Fibroblast of pulmonary artery (primary cell): ENCODE measurements at regions not wholly inside any gene's neighbourhood (a gene's known extent, or its start where the extent isn't known, plus 50 kb on each side); places are given as distances from the start of the nearest gene placed in this dataset.

Experiments
- DNase-seq: peaks from one replicate; pipeline ENCODE4 v3.0.0-alpha.2; 2010; ENCODE audit warnings: low read depth
- H3K4me3 ChIP-seq: replicated peaks from 2 replicates; pipeline ENCODE4 v1.5.1; 2011; ENCODE audit warnings: low read depth, mild to moderate bottlenecking, control low read depth, low read length, moderate library complexity
- TF ChIP-seq, protein P1 (sequence below): IDR thresholded peaks from 2 replicates; pipeline ENCODE4 v1.5.1; 2011; ENCODE audit warnings: mild to moderate bottlenecking, control low read depth, low read length, inconsistent platforms; ENCODE audit errors: missing control alignments

DNA sequence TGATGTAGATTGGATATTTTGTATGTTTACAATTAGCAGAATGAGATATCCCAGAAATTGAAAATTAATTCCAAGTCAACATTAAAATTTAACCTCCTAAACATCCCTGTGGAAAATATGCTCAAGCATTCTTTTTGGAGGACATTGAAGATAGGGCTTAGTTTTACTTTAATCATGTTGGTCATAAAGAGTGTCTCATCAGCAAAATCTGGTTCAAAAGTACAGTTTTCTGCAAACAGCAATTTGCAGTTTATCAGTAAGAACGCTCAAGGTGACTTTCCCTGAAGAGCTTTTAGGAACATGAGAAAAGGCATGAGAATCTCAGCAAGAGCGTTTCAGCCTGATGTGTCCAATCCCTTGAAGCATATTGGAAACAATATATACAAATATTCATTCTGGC lies 889.8 kb downstream of the CENPC start:
- no peak overlapping the region for H3K4me3 ChIP-seq
- DNase-seq = no peak

DNA sequence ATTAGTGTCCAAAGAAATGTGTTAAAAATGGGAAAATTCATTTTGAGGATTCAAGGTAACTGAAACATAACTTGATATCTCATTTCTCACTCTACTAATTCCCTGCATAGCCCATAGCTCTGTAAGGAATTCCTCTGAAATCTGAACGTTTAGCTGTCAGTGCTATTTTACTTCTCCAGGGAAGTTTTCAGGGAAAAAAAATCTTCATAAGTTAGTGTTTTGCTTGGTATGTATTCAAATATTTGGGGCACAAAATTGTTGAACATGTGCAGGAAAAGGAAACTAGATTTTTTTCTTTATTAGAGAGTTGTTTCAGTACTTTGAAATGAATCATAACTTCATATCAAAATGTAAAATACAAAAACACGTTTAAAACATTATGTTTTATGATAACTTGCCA lies 891.4 kb downstream of the CENPC start:
- no peak overlapping the region for H3K4me3 ChIP-seq
- TF ChIP-seq, protein P1, sequence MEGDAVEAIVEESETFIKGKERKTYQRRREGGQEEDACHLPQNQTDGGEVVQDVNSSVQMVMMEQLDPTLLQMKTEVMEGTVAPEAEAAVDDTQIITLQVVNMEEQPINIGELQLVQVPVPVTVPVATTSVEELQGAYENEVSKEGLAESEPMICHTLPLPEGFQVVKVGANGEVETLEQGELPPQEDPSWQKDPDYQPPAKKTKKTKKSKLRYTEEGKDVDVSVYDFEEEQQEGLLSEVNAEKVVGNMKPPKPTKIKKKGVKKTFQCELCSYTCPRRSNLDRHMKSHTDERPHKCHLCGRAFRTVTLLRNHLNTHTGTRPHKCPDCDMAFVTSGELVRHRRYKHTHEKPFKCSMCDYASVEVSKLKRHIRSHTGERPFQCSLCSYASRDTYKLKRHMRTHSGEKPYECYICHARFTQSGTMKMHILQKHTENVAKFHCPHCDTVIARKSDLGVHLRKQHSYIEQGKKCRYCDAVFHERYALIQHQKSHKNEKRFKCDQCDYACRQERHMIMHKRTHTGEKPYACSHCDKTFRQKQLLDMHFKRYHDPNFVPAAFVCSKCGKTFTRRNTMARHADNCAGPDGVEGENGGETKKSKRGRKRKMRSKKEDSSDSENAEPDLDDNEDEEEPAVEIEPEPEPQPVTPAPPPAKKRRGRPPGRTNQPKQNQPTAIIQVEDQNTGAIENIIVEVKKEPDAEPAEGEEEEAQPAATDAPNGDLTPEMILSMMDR = no peak
- DNase-seq = peak; percentile 17

More for the DNA sequence above, 889.8 kb downstream of the CENPC start:
- TF ChIP-seq, protein P1 = no peak

GRCh38 chr4:66649236-66649635 lies 896.1 kb downstream of the CENPC start:
- TF ChIP-seq, protein P1 = no peak
- H3K4me3 ChIP-seq = no peak overlapping the region
- DNase-seq = no peak

- no peak for DNase-seq
- no peak overlapping the region for H3K4me3 ChIP-seq
- TF ChIP-seq, protein P1 = no peak
These were observed 897.4 kb downstream of the CENPC start for GRCh38 chr4:66647926-66648325.

DNA sequence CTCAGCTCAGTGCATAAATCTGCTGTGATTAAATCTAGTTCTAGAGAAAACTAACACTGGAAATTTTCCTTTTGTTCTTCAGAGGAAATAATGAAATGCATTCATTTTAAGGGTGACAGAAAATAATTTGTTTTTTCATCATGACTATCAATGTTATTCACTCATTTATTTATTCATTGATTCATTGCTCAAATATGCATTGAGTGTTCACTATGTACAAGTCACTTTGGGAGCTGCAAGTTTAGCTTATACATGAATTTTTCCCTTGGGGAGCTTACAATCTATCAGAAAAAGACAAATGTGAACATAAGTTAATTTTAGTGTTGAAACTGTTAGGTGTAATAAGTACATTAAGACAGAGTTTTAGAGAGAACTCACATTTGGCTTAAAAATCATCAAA lies 897.8 kb downstream of the CENPC start:
- no peak overlapping the region for H3K4me3 ChIP-seq
- TF ChIP-seq, protein P1 = no peak
- no peak for DNase-seq

- TF ChIP-seq, protein P1 = no peak
- H3K4me3 ChIP-seq = no peak overlapping the region
- no peak for DNase-seq
These were observed 904.9 kb downstream of the CENPC start for GRCh38 chr4:66640233-66640990.

DNA sequence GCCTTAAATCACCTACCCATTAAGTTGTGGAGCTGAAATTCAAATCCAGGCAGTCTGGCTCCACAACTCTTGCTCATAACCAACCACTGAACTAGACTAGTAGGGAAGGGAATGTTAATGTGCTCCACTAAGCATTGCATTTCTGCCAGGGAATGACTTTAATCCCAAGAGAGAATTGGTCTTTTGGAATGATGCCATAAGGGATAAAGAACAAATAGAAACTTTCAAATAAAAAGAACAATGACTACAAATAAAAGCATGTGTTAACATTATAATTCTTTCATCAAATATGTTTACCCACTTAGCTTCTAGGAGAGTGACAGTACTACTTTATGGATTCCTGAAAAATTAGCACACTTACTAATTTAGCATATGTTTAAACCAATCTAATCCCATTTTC lies 905.9 kb downstream of the CENPC start:
- DNase-seq = peak; percentile 59
- TF ChIP-seq, protein P1 = no peak
- H3K4me3 ChIP-seq = no peak overlapping the region
